ENCODE measurements at regions not wholly inside any gene's neighbourhood (a gene's known extent, or its start where the extent isn't known, plus 50 kb on each side); places are given as distances from the start of the nearest gene placed in this dataset.

DNA sequence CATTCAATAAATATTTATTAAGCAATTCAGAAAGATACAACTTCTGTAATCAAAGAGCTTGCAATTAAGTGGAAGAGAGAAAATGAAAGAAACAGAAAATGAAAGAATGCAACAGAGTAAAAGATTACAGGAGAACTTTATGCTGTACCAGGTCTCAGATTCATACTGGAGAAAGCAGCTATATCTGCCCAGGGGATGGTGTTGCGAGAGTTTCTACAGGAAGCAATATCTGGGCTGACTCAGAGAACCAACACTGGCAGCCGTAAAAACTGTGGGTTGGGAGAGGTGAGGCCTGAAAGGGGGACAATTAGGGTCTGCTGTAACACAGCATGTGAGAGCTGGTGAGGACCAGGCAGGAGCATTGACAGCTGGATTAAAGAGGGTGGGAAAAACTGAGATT lies 256.7 kb upstream of the TCF21 start:
- TF ChIP-seq CTCF (IDR thresholded peaks at IDR 0.05) (no peak), POLR2A (IDR thresholded peaks at IDR 0.05) (no peak)
